ENCODE measurements at regions not wholly inside any gene's neighbourhood (a gene's known extent, or its start where the extent isn't known, plus 50 kb on each side); places are given as distances from the start of the nearest gene placed in this dataset.

GRCh38 chr6:41420186-41420585, 84.8 kb downstream of the NCR2 start:
- TF ChIP-seq POLR2AphosphoS5 (IDR thresholded peaks at IDR 0.05; ENCODE audit: low read depth, low read length) (no peak), CTCF (IDR thresholded peaks at IDR 0.05) (no peak), SIN3A (IDR thresholded peaks at IDR 0.05; ENCODE audit: borderline replicate concordance, insufficient read depth, low read depth, low read length) (no peak), REST (IDR thresholded peaks at IDR 0.05; ENCODE audit: insufficient read depth in 1 of 2, low read depth in 2 of 2, low read length in 1 of 2) (no peak)

All from Panc1 (cell line).